DMS53 treated with DMSO at 0.1 percent for 48 hours (cell line): ENCODE measurements at regions not wholly inside any gene's neighbourhood (a gene's known extent, or its start where the extent isn't known, plus 50 kb on each side); places are given as distances from the start of the nearest gene placed in this dataset.

Experiments used
- DNase-seq: peaks from one replicate; lab custom pipeline; 2025; ENCODE audit not compliant: unreplicated experiment; lab: John Stamatoyannopoulos, UW

DNA sequence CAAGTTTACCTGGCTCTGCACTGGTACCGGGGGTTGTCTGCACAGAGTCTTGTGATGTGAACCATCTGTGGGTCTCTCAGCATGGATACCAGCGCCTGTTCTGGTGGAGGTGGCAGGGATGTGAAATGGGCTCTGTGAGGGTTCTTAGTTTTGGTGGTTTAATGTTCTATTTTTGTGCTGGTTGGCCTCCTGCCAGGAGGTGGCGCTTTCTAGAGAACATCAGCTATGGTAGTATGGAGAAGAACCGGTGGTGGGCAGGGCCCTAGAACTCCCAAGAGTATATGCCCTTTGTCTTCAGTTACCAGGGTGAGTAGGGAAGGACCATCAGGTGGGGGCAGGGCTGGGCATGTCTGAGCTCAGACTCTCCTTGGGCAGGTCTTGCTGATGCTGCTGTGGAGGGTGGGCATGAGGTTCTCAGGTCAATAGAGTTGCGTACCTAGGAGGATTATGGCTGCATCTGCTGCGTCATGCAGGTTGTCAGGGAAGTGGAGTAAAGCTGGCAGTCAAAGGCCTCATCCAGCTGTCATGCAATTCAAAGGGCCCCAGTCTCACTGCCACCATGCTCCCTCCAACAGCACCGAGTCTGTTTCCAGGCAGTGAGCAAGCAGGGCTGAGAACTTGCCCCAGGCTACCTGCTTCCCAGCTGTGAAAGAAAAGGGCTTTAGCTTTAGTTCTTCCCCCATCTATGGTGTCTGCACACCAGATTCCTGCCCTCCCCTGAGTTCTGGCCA lies 278.0 kb downstream of the METTL4 start:
- no peak for DNase-seq

DNA sequence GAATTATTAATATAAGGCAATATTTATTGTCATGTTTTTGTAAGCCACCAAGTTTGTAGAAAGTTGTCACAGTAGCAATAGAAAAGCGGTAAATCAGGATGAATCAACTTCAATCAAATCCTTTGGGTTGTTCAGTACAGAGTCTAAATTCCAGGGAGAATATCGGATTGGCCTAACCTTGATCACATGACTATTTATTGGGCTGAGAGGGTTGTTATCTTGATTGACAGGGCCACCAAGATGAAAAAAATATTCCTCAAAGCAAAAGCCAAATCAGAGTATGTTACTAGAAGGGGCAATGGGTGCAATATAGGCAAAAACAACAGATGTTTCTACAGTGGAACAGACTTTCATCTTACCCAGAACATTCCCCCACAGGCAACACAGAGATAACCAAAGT lies 270.0 kb downstream of the METTL4 start:
- DNase-seq = no peak

DNA sequence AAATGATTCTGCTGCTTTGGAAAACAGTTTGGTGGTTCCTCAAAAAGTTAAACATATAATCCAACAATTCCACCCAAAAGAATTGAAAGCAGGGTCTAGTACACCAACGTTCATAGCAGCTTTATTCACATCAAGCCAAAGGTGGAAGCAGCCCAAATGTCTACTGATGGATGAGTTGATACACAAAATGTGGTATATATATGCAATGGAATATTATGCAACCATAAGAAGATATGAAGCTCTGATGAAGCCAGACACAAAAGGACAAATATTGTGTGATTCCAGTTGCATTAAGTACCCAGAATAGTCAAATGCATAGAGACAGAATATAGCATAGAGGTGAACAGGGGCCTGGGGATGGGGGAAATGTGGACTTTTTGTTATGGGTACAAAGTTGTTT lies 269.3 kb downstream of the METTL4 start:
- DNase-seq = no peak

DNA sequence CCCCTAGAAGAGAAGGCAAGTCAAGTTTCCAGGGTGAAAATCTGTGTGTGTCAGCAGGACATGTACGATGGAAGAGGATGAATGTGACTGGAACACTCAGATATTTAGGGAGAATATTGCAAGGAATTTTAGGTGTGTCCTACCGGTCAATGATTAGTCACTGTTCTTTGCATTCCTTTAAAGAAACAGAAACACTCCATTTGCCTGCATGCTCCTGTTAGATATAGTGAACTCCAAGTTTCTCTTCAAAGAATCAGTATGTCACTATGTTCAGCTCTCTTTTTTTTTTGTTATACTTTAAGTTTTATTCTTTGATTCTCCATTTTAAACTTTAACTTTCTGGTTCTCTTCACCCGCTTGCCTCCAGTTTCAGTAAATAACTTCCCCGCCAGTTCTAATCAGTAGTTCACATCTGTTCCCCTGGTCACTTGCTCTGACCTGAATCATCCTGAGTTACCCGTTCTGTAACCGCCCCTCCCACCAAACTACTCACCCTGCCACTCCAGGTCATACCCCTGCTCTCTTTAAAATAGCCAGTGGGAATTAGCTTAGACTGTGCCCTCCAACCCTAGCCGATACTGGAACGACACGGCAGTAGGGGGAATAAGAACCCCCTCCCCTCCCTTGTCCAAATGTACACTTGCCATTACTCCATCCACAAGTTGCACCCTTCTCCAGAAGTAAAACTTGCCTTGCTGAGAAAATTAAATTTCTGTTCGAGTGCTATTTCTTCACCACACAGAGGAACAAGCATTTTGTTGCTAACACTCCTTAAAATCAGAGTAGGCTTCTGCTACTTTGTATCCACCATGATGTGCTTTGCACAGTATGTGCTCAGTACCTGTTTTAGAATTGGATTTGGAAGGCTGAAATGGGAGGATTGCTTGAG lies 268.4 kb downstream of the METTL4 start:
- no peak for DNase-seq

DNA sequence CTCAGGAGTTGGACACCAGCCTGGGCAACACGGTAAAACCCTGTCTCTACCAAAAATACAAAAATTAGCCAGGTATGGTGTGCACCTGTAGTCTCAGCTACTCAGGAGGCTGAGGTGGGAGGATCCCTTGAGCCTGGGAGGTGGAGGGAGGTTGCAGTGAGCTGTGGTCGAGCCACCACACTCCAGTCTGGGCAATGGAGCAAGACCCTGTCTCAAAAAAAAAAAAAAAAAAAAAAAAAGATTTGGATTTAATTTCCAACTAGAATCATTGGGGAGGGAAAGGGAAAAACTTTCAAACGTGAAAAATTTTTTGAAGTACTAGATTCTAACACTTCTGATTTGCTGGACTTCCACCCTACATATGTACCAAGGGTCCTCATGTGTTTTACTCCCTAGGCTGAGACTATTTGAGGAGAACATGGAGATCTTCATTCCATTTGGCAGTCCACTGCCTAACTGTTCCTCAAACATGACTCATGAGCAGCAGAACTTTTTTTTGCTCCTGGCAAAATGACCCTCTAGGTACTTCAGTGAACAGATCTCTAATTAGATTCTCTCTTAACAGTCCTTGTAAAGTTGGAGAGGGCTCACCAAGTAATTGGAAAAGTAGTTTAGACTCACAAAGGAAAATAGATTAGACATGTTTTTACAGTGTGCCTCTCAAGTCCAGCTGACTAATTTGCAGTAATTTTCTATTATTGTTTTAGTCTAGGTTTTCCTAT lies 267.6 kb downstream of the METTL4 start:
- DNase-seq = no peak

- DNase-seq = peak; percentile 72
Measured at GRCh38 chr18:2304378-2305175, 266.7 kb downstream of the METTL4 start.

GRCh38 chr18:2306606-2307005 lies 264.7 kb downstream of the METTL4 start:
- no peak for DNase-seq

DNA sequence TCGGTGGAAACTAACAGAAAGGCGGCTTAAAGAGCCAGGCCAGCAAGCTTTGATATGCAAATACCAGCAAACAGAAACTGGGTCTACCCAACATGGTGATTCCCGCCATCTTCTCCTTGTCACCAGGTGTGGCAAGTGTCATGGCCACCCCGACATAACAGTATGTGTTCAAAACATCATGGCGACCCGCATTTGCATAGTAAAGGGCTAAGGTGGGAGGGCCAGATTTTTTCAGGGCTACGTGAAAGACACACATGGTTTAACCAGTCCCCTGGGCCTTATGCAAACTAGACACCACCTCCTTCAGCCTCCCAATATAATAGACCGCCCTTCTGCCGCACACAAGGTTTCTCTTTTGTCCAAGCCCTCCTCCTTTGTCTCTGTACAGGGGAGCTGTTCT lies 260.4 kb downstream of the METTL4 start:
- no peak for DNase-seq

DNA sequence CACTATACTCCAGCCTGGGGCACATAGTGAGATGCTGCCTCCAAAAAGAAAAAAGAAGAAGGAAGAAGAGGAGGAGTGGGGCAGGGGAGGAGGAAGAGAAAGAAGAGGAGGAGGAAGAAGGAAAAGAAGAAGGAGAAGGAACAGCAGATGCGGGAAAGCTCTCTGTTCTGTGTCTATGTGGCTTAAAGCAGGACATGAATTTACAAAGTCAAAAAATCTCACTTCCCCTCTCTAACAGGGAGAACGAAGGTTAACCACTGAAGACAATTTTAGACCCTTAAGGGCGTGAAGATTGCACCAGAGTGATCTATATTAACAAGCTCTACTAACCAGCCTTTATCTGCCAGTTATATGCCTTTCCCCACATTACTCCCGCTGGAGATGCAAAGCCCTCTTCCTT lies 258.9 kb downstream of the METTL4 start:
- DNase-seq = no peak

DNA sequence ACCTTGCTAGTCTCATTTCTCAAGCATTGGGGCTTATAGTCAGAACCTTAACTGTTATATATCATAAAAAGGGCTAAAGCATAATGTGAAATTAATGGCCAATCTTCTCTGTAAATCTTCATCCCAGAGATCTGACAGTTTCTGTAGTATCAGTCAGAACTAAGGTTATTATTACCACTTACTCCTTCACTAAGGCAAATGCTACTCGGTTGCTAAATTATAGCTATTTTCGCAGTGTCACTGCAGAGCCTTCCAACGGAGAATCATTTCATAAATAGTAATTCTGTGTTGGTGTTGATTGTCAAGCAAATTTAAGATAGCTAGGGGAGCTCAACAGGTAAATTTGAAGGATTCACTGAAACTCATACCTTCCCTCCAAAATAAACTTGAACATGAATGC lies 258.0 kb downstream of the METTL4 start:
- no peak for DNase-seq

GRCh38 chr18:2316082-2316750 lies 255.1 kb downstream of the METTL4 start:
- DNase-seq = no peak

DNA sequence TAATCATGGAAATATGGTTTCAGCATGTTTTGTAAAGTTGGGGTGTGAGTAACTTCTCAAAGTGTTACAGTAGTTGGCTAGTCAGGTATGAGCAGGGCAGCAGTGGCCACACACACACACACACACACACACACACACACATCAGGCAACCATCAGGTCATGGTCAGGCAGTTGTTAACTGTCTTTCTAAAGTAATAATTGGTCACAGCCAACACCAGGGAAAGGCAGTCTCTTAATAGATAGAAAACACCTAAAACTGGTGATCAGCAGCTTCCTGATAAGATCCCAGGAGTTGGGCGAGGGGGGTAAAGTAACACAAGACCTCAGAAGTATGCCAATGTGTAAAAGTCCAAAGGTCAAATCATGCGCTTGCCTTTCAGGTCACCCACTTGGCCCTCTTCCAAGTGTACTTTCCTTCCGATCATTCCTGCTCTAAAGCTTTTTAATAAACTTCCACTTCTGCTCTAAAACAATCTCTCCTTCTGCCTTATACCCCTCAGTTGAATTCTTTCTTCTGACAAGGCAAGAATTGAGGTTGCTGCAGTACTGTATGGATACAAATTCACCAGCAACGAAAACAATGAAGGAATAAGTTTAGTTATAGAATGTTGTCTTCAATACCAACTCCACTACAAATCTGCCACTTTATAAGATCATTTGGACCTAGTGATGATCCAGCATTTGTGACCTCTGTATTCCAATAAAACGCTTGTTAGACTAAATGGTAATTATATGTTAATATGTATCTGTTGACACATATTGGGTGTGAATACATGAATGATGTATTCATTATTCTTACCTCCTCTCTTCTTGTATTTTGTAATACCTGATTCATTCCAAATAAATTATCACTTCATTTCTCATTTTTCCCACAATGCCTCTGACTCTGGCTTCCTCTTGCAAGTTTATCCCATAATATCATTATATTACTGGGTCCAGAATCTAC lies 254.3 kb downstream of the METTL4 start:
- DNase-seq = peak; percentile 73

DNA sequence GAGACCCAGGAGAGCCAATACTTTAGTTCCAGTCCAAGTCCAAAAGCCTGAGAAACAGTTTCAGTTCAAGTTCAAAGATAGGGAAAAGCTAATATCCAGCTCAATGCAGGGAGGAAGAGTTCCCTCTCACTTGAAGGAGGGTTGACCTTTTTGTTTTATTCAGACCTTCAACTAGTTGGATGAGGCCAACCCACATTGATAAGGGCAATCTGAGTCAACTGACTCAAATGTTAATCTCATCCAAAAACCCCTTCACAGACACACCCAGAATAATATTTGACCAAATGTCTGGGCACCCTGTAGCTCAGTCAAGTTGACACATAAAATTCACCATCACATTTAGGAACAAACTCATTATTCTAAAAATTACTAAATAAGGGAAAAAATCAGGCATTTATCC lies 246.8 kb downstream of the METTL4 start:
- DNase-seq = no peak

DNA sequence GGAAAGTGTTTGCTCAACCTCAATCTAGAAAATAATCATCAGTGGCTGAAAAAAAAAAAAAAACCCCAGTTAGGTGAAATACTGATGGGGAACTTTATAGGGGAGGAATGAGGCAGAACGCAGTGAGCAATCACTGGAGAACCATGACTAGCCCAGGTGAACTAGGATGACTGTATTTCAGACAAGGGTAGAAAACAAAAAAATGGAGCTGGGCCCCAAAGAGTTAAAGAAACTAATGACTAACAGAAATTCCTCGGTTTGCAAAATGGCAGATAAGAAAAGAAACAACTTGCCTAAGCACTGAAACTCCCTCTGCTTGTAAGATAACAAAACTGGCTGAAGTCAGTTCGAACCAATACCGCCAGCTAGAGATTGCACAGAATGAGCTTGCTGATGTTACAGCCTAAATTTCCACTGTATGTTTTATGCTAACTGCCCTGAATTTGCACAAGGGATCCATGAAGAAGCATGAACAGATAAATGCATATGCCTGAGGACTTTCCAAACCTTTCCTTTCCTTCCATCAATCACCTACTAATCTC lies 245.9 kb downstream of the METTL4 start:
- no peak for DNase-seq

GRCh38 chr18:2325933-2326332 lies 245.4 kb downstream of the METTL4 start:
- no peak for DNase-seq

DNA sequence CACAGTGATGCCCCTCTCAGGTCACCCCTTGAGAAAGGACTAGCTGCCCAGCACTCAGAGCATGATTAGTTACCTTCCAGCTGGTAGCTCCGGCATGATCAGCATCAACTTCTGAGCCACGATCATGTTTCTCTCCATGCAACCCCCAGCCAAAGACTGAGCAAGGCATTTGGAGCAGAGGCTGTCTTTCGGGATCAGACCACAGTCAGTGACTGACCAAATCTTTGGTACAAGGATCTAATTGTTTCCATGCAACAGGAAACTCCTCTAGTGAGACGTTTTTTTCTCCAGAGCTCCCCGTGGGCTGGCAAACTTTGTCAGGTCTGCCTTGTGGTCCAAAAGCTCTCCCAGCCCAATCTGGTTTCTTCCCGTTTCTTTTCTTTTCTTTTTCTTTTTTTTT lies 244.3 kb downstream of the METTL4 start:
- DNase-seq = no peak

GRCh38 chr18:2330764-2331163 lies 240.5 kb downstream of the METTL4 start:
- no peak for DNase-seq

DNA sequence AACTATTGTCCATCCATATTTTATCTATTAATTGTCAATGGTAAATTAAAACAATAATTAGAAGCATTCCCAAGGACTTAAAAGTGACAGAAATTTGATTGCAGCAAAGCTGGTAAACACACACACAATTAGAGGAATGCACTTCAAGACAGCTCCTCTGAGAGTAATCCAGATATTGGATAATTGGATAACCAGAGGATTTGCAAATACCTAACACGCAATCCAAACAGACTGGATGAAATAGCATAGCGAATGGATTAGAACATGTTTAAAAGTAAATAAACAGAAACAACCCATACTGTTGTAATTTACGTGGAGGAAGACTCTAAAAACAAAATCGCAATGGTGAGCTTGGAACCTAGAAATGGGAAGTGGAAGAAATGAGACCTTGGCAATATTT lies 239.8 kb downstream of the METTL4 start:
- DNase-seq = no peak
